Pancreas (tissue), 10 donors: ENCODE measurements at regions not wholly inside any gene's neighbourhood (a gene's known extent, or its start where the extent isn't known, plus 50 kb on each side); places are given as distances from the start of the nearest gene placed in this dataset.
"Not testable (repeated sequence)": the region's sequence is repeated elsewhere in the genome, so short reads cannot be mapped to it uniquely, and the experiment has no call there.

Experiments
- ATAC-seq, 4 donors: fragments of 200-7000 bp; cut with Tn5 transposase; one replicate each; pipeline versions ENCODE4 v1.8.0 to v1.9.1; 2020; ENCODE audit warnings: mild to moderate bottlenecking in 4 of 4, moderate library complexity in 4 of 4
- DNase-seq, 6 donors: peaks; one replicate each; pipeline ENCODE4 v3.0.0-alpha.2; 2020
- FAIRE-seq: peaks from 2 replicates; lab custom pipeline; 2012; peaks lifted over from hg19 to GRCh38; lab: Jason Lieb, UNC
- H3K27ac ChIP-seq, 4 donors: fragments of 200-600 bp; sonication (generic); 1 replicate in 3 of 4; 2 replicates in 1 of 4; pipeline versions ENCODE4 v1.5.0 to v1.8.0; 2020
- H3K27me3 ChIP-seq, 4 donors: fragments of 200-600 bp; one replicate each; pipeline ENCODE4 v1.8.0; 2021
- H3K36me3 ChIP-seq, 3 donors: fragments of 200-600 bp; sonication (generic) in 1 of 3; one replicate each; pipeline versions ENCODE4 v1.5.0 to v1.8.0; 2020 to 2021
- H3K4me1 ChIP-seq, 3 donors: fragments of 200-600 bp; one replicate each; pipeline ENCODE4 v1.8.0; 2021
- H3K4me3 ChIP-seq, 4 donors: fragments of 200-600 bp; sonication (generic) in 2 of 4; one replicate each; pipeline versions ENCODE4 v1.5.0 to v1.8.0; 2020 to 2021
- H3K9me3 ChIP-seq, 4 donors: fragments of 200-600 bp; one replicate each; pipeline ENCODE4 v1.8.0; 2021
- CTCF ChIP-seq, 4 donors: fragments of 200-600 bp; sonication (generic) in 3 of 4; IDR thresholded peaks; one replicate each; pipeline versions ENCODE4 v1.5.0 to v1.8.0; 2021; ENCODE audit warnings: antibody characterized with exemption in 4 of 4
- WGBS, 2 donors: extraction: QIAGEN DNeasy Blood & Tissue Kit; methylation state at CpG; one replicate each; pipeline ENCODE4 v1.1.7; 2013; 5-methylcytosine and 5-hydroxymethylcytosine counted together
- intact Hi-C, 3 donors: fragments of 100-400 bp; cut with DNase I; formaldehyde crosslinking; loops; one replicate each; pipeline versions ENCODE4 v1.11.1 to v1.14.2; 2022
- donor health status: healthy with polysubstance abuse.
- donor health status: DM: no; HTN: no; CAD: no; lungs with moderate emphysema.
- donor health status: DM: no; HTN: no; CAD: no.
- donor health status: control.
- donor health status: control.
- donor health status: Bipolar disorder and iron deficiency.
- donor health status: DM: yes; HTN: yes; CAD: no.
- donor health status: DM: no; HTN: no; CAD: no.
- donor health status: DM: no; HTN: no; CAD: no.
- donor health status: DM: yes; HTN: yes; CAD: no.

DNA sequence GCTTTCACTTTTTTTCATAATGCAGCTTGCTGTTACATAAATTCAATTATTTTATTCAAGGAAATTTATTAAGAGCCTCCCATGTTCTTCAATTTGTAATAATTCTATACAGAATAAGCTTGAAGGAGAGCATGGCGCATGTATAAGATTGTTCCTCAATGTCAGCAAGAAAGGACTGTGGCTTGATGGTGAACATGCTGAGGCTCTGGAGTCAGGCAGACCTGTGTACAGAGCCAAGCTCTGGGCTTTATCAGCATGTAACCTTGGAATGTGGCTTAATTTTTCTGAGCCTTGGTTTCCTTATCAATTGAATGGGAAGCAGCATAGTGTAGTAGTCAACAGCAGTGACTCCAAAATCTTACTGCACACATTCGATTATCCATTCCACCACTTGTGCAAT, 92.4 kb downstream of the JRKL start:
- Histone ChIP-seq H3K36me3 (no peaks in the 10 kb centered on the region), H3K4me1 (peaks cover 8 to 9% (median 9%) of the 10 kb centered on the region in 3 donors), H3K9me3 (no peaks in the 10 kb centered on the region), H3K27me3 (no peaks in the 10 kb centered on the region), H3K27ac (no peak overlapping the region), H3K4me3 (no peak overlapping the region)
- ATAC-seq: peak in 2 of 4 donors; percentile 22 to 44
- WGBS, 2 donors: 77 to 85% methylated on average over 2 of the region's 2 CpGs
- TF ChIP-seq CTCF (IDR thresholded peaks at IDR 0.05): no peak
- no peak for FAIRE-seq
- intact Hi-C loops: no loop called here
- no peak for DNase-seq

DNA sequence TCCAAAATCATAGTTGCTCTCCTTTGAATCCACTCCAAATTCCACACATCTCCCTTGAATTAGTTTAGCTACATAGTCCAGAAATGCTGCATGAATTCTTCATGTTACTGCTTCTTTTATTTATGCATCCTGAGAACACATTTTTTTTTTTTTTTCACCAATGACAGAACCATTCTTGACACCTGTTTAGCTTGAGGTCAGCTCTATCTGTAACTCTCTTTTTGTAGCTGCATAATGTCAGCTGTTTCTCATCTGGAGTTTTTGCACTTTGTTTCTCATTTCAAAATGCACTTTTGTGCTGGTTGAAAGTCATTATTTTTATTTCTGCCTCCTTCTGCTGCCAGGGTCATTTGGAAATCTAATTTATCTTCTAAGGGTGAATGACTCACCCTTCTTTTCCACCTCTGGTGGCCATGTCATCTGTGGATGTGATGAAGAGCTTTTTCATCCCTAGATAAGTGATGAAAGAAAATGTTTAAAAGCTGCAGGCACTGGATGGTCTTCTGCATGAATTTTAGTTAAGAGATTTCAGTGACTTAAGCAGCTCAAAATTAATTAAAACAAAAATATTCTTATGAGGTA, 93.7 kb downstream of the JRKL start:
- DNase-seq (no peak), FAIRE-seq (no peak), ATAC-seq (peak in 1 of 4 donors; percentile 44)
- H3K27me3 ChIP-seq: no peaks in the 10 kb centered on the region
- no peak for TF ChIP-seq CTCF (IDR thresholded peaks at IDR 0.05)
- H3K4me3 ChIP-seq: no peak overlapping the region
- no peaks in the 10 kb centered on the region for H3K9me3 ChIP-seq
- H3K4me1 ChIP-seq: peaks cover 8 to 9% (median 9%) of the 10 kb centered on the region in 3 donors
- H3K27ac ChIP-seq: no peak overlapping the region
- intact Hi-C loops: no loop called here
- no peaks in the 10 kb centered on the region for H3K36me3 ChIP-seq

GRCh38 chr11:96484361-96484760, 94.5 kb downstream of the JRKL start:
- FAIRE-seq (no peak), DNase-seq (no peak), ATAC-seq (no peak)
- Histone ChIP-seq H3K4me1 (peaks cover 8 to 9% (median 9%) of the 10 kb centered on the region in 3 donors), H3K27ac (no peak overlapping the region), H3K4me3 (no peak overlapping the region), H3K36me3 (no peaks in the 10 kb centered on the region), H3K9me3 (no peaks in the 10 kb centered on the region), H3K27me3 (no peaks in the 10 kb centered on the region)
- no peak for TF ChIP-seq CTCF (IDR thresholded peaks at IDR 0.05)
- intact Hi-C loops: no loop called here

DNA sequence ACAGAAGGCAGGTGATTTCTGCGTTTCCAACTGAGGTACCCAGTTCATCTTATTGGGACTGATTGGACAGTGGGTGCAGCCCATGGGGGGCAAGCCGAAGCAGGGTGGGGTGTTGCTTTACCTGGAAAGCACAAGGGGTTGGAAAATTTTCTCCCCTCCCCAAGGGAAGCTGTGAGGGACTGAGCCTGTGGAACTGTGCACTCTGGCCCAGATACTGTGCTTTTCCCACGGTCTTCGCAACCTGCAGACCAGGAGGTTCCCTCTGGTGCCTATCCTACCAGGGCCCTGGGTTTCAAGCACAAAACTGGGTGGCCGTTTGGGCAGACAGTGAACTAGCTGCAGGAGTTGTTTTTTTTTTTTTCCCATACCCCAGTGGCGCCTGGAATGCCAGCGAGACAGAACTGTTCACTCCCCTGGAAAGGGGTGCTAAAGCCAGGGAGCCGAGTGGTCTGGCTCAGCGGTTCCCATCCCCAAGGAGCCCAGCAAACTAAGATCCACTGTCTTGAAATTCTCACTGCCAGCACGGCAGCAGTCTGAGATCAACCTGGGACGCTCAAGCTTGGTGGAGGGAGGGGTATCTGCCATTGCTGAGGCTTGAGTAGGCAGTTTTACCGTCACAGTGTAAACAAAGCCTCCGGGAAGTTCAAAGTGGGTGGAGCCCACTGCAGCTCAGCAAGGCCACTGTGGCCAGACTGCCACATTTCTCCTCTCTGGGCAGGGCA, 97.2 kb downstream of the JRKL start:
- no peak overlapping the region for H3K4me3 ChIP-seq
- ATAC-seq: peak; percentile 43 to 97 (median 76)
- H3K27ac ChIP-seq: peak overlapping the region in 2 of 4 donors; percentile 5 to 33
- FAIRE-seq: no peak
- 31 to 42% methylated on average over 13 of the region's 13 CpGs for WGBS, 2 donors
- no peaks in the 10 kb centered on the region for H3K36me3 ChIP-seq
- H3K9me3 ChIP-seq: no peaks in the 10 kb centered on the region
- DNase-seq: peak in 3 of 6 donors; percentile 48 to 73 (median 55)
- H3K4me1 ChIP-seq: peaks cover 4 to 5% (median 5%) of the 10 kb centered on the region in 3 donors
- no peak for TF ChIP-seq CTCF (IDR thresholded peaks at IDR 0.05)
- no peaks in the 10 kb centered on the region for H3K27me3 ChIP-seq
- intact Hi-C loops: no loop called here

DNA sequence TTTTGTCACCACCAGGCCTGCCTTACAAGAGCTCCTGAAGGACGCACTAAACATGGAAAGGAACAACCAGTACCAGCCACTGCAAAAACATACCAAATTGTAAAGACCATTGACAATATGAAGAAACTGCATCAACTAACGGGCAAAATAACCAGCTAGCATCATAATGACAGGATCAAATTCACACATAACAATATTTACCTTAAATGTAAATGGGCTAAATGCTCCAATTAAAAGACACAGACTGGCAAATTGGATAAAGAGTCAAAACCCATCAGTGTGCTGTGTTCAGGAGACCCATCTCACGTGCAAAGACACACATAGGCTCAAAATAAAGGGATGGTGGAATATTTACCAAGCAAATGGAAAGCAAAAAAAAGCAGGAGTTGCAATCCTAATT, 99.1 kb downstream of the JRKL start:
- intact Hi-C loops, FAIRE-seq, ATAC-seq, H3K36me3 ChIP-seq, H3K9me3 ChIP-seq, H3K4me1 ChIP-seq, H3K27me3 ChIP-seq, H3K4me3 ChIP-seq, H3K27ac ChIP-seq, DNase-seq: not testable (repeated sequence)
- WGBS, 2 donors: 74 to 84% methylated on average over 3 of the region's 3 CpGs
